ENCODE measurements at regions not wholly inside any gene's neighbourhood (a gene's known extent, or its start where the extent isn't known, plus 50 kb on each side); places are given as distances from the start of the nearest gene placed in this dataset.

DNA sequence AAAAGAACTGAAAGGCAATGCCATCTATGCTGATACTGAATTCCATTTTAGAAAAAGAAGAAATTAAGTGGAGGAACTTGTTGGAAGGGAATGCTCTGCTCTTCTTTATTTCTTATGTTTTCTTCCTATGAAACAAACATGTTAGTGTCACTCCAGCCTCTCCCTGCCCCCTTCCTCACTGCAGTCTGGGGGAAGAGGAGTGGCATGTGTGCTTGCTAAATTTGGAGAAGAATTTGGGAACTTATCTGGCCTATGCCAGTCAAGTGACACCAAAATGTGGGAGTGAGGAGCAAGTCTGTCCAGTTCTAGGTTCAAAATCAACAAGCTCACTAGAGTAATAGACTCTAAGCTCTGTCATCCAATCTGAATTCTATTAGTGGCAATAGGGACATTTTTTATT is 214.6 kb downstream of the RBM26 start:
- CTCF ChIA-PET = no interaction called here
- peaks cover under 1% of the 10 kb centered on the region for H3K9me3 Mint-ChIP-seq (ENCODE audit: low read depth, unreplicated experiment)
- no TSS peak for BruUV-seq (replicated peaks)
- intact Hi-C loops (cut with micrococcal nuclease; ENCODE audit: unreplicated experiment) = no loop called here
- H3K4me1 Mint-ChIP-seq (ENCODE audit: low read depth, unreplicated experiment) = no peaks in the 10 kb centered on the region
- no peak overlapping the region for H3K4me3 Mint-ChIP-seq (ENCODE audit: low read depth, unreplicated experiment)
- TF ChIP-seq, protein P1, sequence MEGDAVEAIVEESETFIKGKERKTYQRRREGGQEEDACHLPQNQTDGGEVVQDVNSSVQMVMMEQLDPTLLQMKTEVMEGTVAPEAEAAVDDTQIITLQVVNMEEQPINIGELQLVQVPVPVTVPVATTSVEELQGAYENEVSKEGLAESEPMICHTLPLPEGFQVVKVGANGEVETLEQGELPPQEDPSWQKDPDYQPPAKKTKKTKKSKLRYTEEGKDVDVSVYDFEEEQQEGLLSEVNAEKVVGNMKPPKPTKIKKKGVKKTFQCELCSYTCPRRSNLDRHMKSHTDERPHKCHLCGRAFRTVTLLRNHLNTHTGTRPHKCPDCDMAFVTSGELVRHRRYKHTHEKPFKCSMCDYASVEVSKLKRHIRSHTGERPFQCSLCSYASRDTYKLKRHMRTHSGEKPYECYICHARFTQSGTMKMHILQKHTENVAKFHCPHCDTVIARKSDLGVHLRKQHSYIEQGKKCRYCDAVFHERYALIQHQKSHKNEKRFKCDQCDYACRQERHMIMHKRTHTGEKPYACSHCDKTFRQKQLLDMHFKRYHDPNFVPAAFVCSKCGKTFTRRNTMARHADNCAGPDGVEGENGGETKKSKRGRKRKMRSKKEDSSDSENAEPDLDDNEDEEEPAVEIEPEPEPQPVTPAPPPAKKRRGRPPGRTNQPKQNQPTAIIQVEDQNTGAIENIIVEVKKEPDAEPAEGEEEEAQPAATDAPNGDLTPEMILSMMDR (IDR thresholded peaks at IDR 0.05; ENCODE audit: unreplicated experiment) = no peak
- no peak overlapping the region for H3K27ac Mint-ChIP-seq (ENCODE audit: unreplicated experiment)
- DNase-seq = no peak
- no peaks in the 10 kb centered on the region for H3K36me3 Mint-ChIP-seq (ENCODE audit: insufficient read depth, unreplicated experiment)
- no peaks in the 10 kb centered on the region for H3K27me3 Mint-ChIP-seq (ENCODE audit: unreplicated experiment)

DNA sequence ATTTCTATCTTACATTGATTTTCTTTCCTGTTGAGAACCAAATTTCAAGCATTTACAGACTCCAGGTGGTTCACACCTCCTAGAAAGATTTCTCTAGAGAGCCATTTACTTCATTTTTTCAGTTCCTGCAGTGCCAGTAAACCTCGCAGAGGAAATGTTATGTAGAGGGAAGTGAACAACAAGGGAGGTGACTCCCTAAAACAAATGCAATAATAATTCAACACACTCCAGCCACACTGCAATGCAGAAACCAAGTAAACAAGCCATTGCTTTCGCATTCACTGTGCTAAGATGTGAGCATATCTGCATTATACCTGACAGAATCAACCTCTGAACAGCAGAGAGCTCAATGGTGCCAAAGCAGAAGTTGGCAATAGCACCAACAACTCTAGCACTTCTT is 215.1 kb downstream of the RBM26 start:
- no peaks in the 10 kb centered on the region for H3K9me3 Mint-ChIP-seq (ENCODE audit: low read depth, unreplicated experiment)
- no peak for DNase-seq
- H3K4me3 Mint-ChIP-seq (ENCODE audit: low read depth, unreplicated experiment) = no peak overlapping the region
- no peak overlapping the region for H3K27ac Mint-ChIP-seq (ENCODE audit: unreplicated experiment)
- H3K4me1 Mint-ChIP-seq (ENCODE audit: low read depth, unreplicated experiment) = no peaks in the 10 kb centered on the region
- BruUV-seq (replicated peaks) = no TSS peak
- TF ChIP-seq, protein P1 (IDR thresholded peaks at IDR 0.05; ENCODE audit: unreplicated experiment) = no peak
- no peaks in the 10 kb centered on the region for H3K36me3 Mint-ChIP-seq (ENCODE audit: insufficient read depth, unreplicated experiment)
- H3K27me3 Mint-ChIP-seq (ENCODE audit: unreplicated experiment) = no peaks in the 10 kb centered on the region
- CTCF ChIA-PET = no interaction called here
- intact Hi-C loops (cut with micrococcal nuclease; ENCODE audit: unreplicated experiment) = no loop called here

DNA sequence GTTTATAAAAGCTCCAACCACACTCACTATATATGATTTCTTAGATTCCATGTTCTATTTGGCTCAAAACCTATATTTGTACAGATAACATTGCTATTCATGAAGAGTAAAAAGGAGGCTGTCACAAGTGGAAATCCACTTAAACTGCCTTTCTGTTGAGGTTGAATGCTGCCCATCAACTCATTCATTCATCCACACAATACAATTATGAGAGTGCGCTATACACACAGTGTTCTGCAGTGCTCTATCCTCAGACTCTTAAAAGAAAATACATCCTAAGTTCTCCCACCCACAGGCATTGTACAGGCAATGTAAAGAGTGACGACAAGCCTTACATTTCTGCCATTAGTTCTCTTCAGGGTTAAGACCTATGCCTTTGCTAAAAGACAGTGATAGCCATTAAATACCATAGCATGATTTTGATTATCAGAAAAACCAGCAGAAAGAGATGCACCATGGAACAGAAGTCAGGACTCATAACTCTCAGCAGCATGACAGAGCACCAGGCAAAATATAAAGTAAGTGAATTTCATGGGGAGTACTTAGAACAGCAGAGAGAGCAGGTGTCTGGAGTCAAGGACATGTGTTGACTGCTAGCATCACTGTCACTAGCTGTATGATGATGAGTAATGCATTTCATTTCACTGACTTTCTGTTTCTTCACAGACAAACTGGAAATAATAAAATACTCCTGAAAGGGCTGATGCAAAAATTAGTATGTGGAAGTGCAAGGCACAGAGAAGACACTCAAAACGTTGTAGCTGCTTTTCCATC is 218.0 kb downstream of the RBM26 start:
- CTCF ChIA-PET = no interaction called here
- H3K36me3 Mint-ChIP-seq (ENCODE audit: insufficient read depth, unreplicated experiment) = no peaks in the 10 kb centered on the region
- H3K4me1 Mint-ChIP-seq (ENCODE audit: low read depth, unreplicated experiment) = no peaks in the 10 kb centered on the region
- no TSS peak for BruUV-seq (replicated peaks)
- H3K9me3 Mint-ChIP-seq (ENCODE audit: low read depth, unreplicated experiment) = no peaks in the 10 kb centered on the region
- TF ChIP-seq, protein P1 (IDR thresholded peaks at IDR 0.05; ENCODE audit: unreplicated experiment) = no peak
- intact Hi-C loops (cut with micrococcal nuclease; ENCODE audit: unreplicated experiment) = no loop called here
- H3K4me3 Mint-ChIP-seq (ENCODE audit: low read depth, unreplicated experiment) = no peak overlapping the region
- H3K27ac Mint-ChIP-seq (ENCODE audit: unreplicated experiment) = no peak overlapping the region
- DNase-seq = no peak
- no peaks in the 10 kb centered on the region for H3K27me3 Mint-ChIP-seq (ENCODE audit: unreplicated experiment)

DNA sequence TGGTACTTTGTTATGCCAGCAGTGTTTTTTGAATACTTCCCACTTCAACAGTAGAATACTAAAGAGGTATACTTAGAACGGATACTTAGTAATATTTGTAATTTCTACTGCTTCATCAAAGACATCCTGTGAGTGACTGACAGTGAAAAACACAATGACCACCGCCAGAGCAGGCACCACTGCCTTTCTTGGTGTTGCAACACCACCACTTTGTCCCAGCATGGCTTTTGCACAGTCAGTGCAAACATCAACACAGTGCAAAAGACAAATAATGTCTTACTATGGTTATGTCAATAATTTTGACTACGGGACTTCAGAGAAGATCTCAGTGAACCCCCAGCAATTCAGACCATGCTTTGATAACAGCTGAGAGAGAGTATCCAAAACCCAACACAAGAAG is 220.5 kb downstream of the RBM26 start:
- no peak overlapping the region for H3K27ac Mint-ChIP-seq (ENCODE audit: unreplicated experiment)
- H3K27me3 Mint-ChIP-seq (ENCODE audit: unreplicated experiment) = no peaks in the 10 kb centered on the region
- BruUV-seq (replicated peaks) = no TSS peak
- intact Hi-C loops (cut with micrococcal nuclease; ENCODE audit: unreplicated experiment) = no loop called here
- TF ChIP-seq, protein P1 (IDR thresholded peaks at IDR 0.05; ENCODE audit: unreplicated experiment) = no peak
- no peaks in the 10 kb centered on the region for H3K9me3 Mint-ChIP-seq (ENCODE audit: low read depth, unreplicated experiment)
- H3K36me3 Mint-ChIP-seq (ENCODE audit: insufficient read depth, unreplicated experiment) = no peaks in the 10 kb centered on the region
- H3K4me1 Mint-ChIP-seq (ENCODE audit: low read depth, unreplicated experiment) = no peaks in the 10 kb centered on the region
- H3K4me3 Mint-ChIP-seq (ENCODE audit: low read depth, unreplicated experiment) = no peak overlapping the region
- DNase-seq = no peak
- CTCF ChIA-PET = no interaction called here
